Right lobe of liver (tissue), 4 donors: ENCODE measurements at regions not wholly inside any gene's neighbourhood (a gene's known extent, or its start where the extent isn't known, plus 50 kb on each side); places are given as distances from the start of the nearest gene placed in this dataset.

Source experiments
- POLR2A ChIP-seq: fragments of 450-650 bp; IDR thresholded peaks from one replicate; pipeline ENCODE4 v1.6.1; 2017; ENCODE audit warnings: antibody characterized with exemption, mild to moderate bottlenecking
- TF ChIP-seq, protein P1 (sequence below), 4 donors: fragments of 200-600 bp in 3 of 4; fragments of 450-650 bp in 1 of 4; IDR thresholded peaks; one replicate each; pipeline versions ENCODE4 v1.5.1 to v1.8.0; 2016 to 2022; ENCODE audit warnings: antibody characterized with exemption in 4 of 4, mild to moderate bottlenecking in 2 of 4
- donor health status: DM: no; HTN: no; CAD: no.
- donor health status: DM: no; HTN: no; CAD: no.
- donor health status: DM: no; HTN: yes; CAD: no.

GRCh38 chr2:146894514-146894913 is 950.3 kb upstream of the ACVR2A start:
- TF ChIP-seq, protein P1, sequence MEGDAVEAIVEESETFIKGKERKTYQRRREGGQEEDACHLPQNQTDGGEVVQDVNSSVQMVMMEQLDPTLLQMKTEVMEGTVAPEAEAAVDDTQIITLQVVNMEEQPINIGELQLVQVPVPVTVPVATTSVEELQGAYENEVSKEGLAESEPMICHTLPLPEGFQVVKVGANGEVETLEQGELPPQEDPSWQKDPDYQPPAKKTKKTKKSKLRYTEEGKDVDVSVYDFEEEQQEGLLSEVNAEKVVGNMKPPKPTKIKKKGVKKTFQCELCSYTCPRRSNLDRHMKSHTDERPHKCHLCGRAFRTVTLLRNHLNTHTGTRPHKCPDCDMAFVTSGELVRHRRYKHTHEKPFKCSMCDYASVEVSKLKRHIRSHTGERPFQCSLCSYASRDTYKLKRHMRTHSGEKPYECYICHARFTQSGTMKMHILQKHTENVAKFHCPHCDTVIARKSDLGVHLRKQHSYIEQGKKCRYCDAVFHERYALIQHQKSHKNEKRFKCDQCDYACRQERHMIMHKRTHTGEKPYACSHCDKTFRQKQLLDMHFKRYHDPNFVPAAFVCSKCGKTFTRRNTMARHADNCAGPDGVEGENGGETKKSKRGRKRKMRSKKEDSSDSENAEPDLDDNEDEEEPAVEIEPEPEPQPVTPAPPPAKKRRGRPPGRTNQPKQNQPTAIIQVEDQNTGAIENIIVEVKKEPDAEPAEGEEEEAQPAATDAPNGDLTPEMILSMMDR (IDR thresholded peaks at IDR 0.05), result no peak
- TF ChIP-seq POLR2A, result no peak
